ENCODE measurements at regions not wholly inside any gene's neighbourhood (a gene's known extent, or its start where the extent isn't known, plus 50 kb on each side); places are given as distances from the start of the nearest gene placed in this dataset.

DNA sequence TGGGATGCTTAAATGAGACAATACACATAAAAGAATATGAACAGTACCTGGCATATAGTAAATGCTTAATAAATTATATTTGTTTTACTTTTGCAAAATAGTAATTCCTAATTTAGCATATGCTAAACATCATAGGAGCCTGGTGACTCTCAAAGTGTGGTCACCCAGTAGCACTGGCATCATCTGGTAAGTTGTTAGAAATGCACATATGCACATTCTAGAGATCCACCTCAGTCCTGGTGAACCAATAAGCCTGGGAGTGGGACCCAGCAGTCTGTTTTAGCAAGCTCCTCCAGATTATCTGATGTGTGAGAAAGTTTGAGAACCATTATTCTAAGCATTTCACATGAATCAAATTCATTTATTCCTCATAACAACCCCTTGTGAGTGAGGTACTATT is 830.4 kb downstream of the RPA4 start:
- TF ChIP-seq POLR2A (IDR thresholded peaks at IDR 0.05) (no peak), POLR2AphosphoS5 (IDR thresholded peaks at IDR 0.05) (no peak)
